T-helper 2 cell treated with Interferon-gamma antibody and Interleukin-4, amounts not matched to agents 5 μg/mL and 100 μg/mL, for 36 hours (primary cell): ENCODE measurements at regions not wholly inside any gene's neighbourhood (a gene's known extent, or its start where the extent isn't known, plus 50 kb on each side); places are given as distances from the start of the nearest gene placed in this dataset.

ENCODE experiments used
- DNase-seq: peaks from one replicate; pipeline ENCODE4 v3.0.0; 2021; ENCODE audit warnings: low spot score
- H3K27ac Mint-ChIP-seq: one replicate; pipeline ENCODE4 v1.8.0; 2021; ENCODE audit warnings: mild to moderate bottlenecking, mixed read lengths
- H3K27me3 Mint-ChIP-seq: one replicate; pipeline ENCODE4 v1.8.0; 2021; ENCODE audit warnings: low read depth, mixed read lengths
- H3K36me3 Mint-ChIP-seq: one replicate; pipeline ENCODE4 v1.8.0; 2021; ENCODE audit warnings: low read depth, mixed read lengths
- H3K4me1 Mint-ChIP-seq: one replicate; pipeline ENCODE4 v1.8.0; 2021; ENCODE audit warnings: low read depth, mixed read lengths
- H3K4me3 Mint-ChIP-seq: one replicate; pipeline ENCODE4 v1.8.0; 2022; ENCODE audit warnings: mild to moderate bottlenecking, moderate library complexity, mixed read lengths
- H3K9me3 Mint-ChIP-seq: one replicate; pipeline ENCODE4 v1.8.0; 2021; ENCODE audit warnings: mixed read lengths

- DNase-seq, result no peak
- Mint-ChIP-seq H3K36me3 (no peaks in the 10 kb centered on the region), H3K27ac (no peak overlapping the region), H3K27me3 (no peaks in the 10 kb centered on the region), H3K9me3 (no peaks in the 10 kb centered on the region), H3K4me3 (no peak overlapping the region), H3K4me1 (no peaks in the 10 kb centered on the region)
Observed at GRCh38 chr4:175273995-175274753, 356.0 kb downstream of the ADAM29 start.

GRCh38 chr4:175277816-175278215 lies 359.7 kb downstream of the ADAM29 start:
- no peak overlapping the region for H3K4me3 Mint-ChIP-seq
- no peak overlapping the region for H3K27ac Mint-ChIP-seq
- H3K9me3 Mint-ChIP-seq, result no peaks in the 10 kb centered on the region
- H3K27me3 Mint-ChIP-seq, result no peaks in the 10 kb centered on the region
- H3K36me3 Mint-ChIP-seq, result no peaks in the 10 kb centered on the region
- no peak for DNase-seq
- H3K4me1 Mint-ChIP-seq, result no peaks in the 10 kb centered on the region

GRCh38 chr4:175280153-175280552 lies 362.0 kb downstream of the ADAM29 start:
- no peak for DNase-seq
- H3K4me1 Mint-ChIP-seq, result no peaks in the 10 kb centered on the region
- no peaks in the 10 kb centered on the region for H3K36me3 Mint-ChIP-seq
- no peak overlapping the region for H3K4me3 Mint-ChIP-seq
- H3K27me3 Mint-ChIP-seq, result no peaks in the 10 kb centered on the region
- H3K27ac Mint-ChIP-seq, result no peak overlapping the region
- H3K9me3 Mint-ChIP-seq, result peaks cover under 1% of the 10 kb centered on the region

GRCh38 chr4:175281894-175282293 lies 363.7 kb downstream of the ADAM29 start:
- Mint-ChIP-seq H3K27me3 (no peaks in the 10 kb centered on the region), H3K36me3 (no peaks in the 10 kb centered on the region), H3K4me1 (no peaks in the 10 kb centered on the region), H3K27ac (no peak overlapping the region), H3K9me3 (peaks cover 9% of the 10 kb centered on the region), H3K4me3 (no peak overlapping the region)
- no peak for DNase-seq

- no peaks in the 10 kb centered on the region for H3K4me1 Mint-ChIP-seq
- H3K27me3 Mint-ChIP-seq, result no peaks in the 10 kb centered on the region
- no peaks in the 10 kb centered on the region for H3K36me3 Mint-ChIP-seq
- DNase-seq, result no peak
- no peak overlapping the region for H3K27ac Mint-ChIP-seq
- peaks cover 9% of the 10 kb centered on the region for H3K9me3 Mint-ChIP-seq
- H3K4me3 Mint-ChIP-seq, result no peak overlapping the region
Observed at GRCh38 chr4:175282407-175282806, 364.2 kb downstream of the ADAM29 start.

- Mint-ChIP-seq H3K27ac (no peak overlapping the region), H3K27me3 (no peaks in the 10 kb centered on the region), H3K4me1 (no peaks in the 10 kb centered on the region), H3K36me3 (no peaks in the 10 kb centered on the region), H3K9me3 (peaks cover 10% of the 10 kb centered on the region), H3K4me3 (no peak overlapping the region)
- no peak for DNase-seq
Observed at GRCh38 chr4:175290401-175290800, 372.2 kb downstream of the ADAM29 start.

GRCh38 chr4:175297965-175298565 lies 379.9 kb downstream of the ADAM29 start:
- H3K27me3 Mint-ChIP-seq, result no peaks in the 10 kb centered on the region
- H3K9me3 Mint-ChIP-seq, result no peaks in the 10 kb centered on the region
- no peaks in the 10 kb centered on the region for H3K4me1 Mint-ChIP-seq
- no peaks in the 10 kb centered on the region for H3K36me3 Mint-ChIP-seq
- H3K4me3 Mint-ChIP-seq, result no peak overlapping the region
- H3K27ac Mint-ChIP-seq, result no peak overlapping the region
- no peak for DNase-seq

GRCh38 chr4:175306436-175306835 lies 388.3 kb downstream of the ADAM29 start:
- H3K27ac Mint-ChIP-seq, result no peak overlapping the region
- no peaks in the 10 kb centered on the region for H3K9me3 Mint-ChIP-seq
- no peak for DNase-seq
- H3K4me3 Mint-ChIP-seq, result no peak overlapping the region
- H3K4me1 Mint-ChIP-seq, result no peaks in the 10 kb centered on the region
- no peaks in the 10 kb centered on the region for H3K36me3 Mint-ChIP-seq
- no peaks in the 10 kb centered on the region for H3K27me3 Mint-ChIP-seq

GRCh38 chr4:175307326-175307725 lies 389.2 kb downstream of the ADAM29 start:
- H3K4me1 Mint-ChIP-seq, result no peaks in the 10 kb centered on the region
- no peaks in the 10 kb centered on the region for H3K27me3 Mint-ChIP-seq
- H3K9me3 Mint-ChIP-seq, result no peaks in the 10 kb centered on the region
- no peak overlapping the region for H3K4me3 Mint-ChIP-seq
- no peak for DNase-seq
- no peaks in the 10 kb centered on the region for H3K36me3 Mint-ChIP-seq
- no peak overlapping the region for H3K27ac Mint-ChIP-seq

- Mint-ChIP-seq H3K27me3 (no peaks in the 10 kb centered on the region), H3K36me3 (no peaks in the 10 kb centered on the region), H3K9me3 (no peaks in the 10 kb centered on the region), H3K4me3 (no peak overlapping the region), H3K4me1 (no peaks in the 10 kb centered on the region), H3K27ac (no peak overlapping the region)
- DNase-seq, result no peak
Observed at GRCh38 chr4:175308236-175308635, 390.1 kb downstream of the ADAM29 start.

GRCh38 chr4:175309041-175309440 lies 390.9 kb downstream of the ADAM29 start:
- Mint-ChIP-seq H3K9me3 (no peaks in the 10 kb centered on the region), H3K4me3 (no peak overlapping the region), H3K4me1 (no peaks in the 10 kb centered on the region), H3K36me3 (no peaks in the 10 kb centered on the region), H3K27me3 (no peaks in the 10 kb centered on the region), H3K27ac (no peak overlapping the region)
- DNase-seq, result no peak

GRCh38 chr4:175325230-175325629 lies 407.1 kb downstream of the ADAM29 start:
- Mint-ChIP-seq H3K4me3 (no peak overlapping the region), H3K27ac (no peak overlapping the region), H3K27me3 (no peaks in the 10 kb centered on the region), H3K4me1 (no peaks in the 10 kb centered on the region), H3K36me3 (no peaks in the 10 kb centered on the region), H3K9me3 (peaks cover 3% of the 10 kb centered on the region)
- no peak for DNase-seq

GRCh38 chr4:175326796-175327195 lies 408.6 kb downstream of the ADAM29 start:
- H3K27ac Mint-ChIP-seq, result no peak overlapping the region
- H3K27me3 Mint-ChIP-seq, result no peaks in the 10 kb centered on the region
- H3K4me1 Mint-ChIP-seq, result no peaks in the 10 kb centered on the region
- no peaks in the 10 kb centered on the region for H3K36me3 Mint-ChIP-seq
- no peak for DNase-seq
- peaks cover 3% of the 10 kb centered on the region for H3K9me3 Mint-ChIP-seq
- H3K4me3 Mint-ChIP-seq, result no peak overlapping the region

GRCh38 chr4:175330236-175330635 lies 412.1 kb downstream of the ADAM29 start:
- H3K4me1 Mint-ChIP-seq, result no peaks in the 10 kb centered on the region
- DNase-seq, result no peak
- H3K27ac Mint-ChIP-seq, result no peak overlapping the region
- no peaks in the 10 kb centered on the region for H3K27me3 Mint-ChIP-seq
- H3K9me3 Mint-ChIP-seq, result no peaks in the 10 kb centered on the region
- no peaks in the 10 kb centered on the region for H3K36me3 Mint-ChIP-seq
- no peak overlapping the region for H3K4me3 Mint-ChIP-seq

GRCh38 chr4:175330652-175331051 lies 412.5 kb downstream of the ADAM29 start:
- Mint-ChIP-seq H3K4me1 (no peaks in the 10 kb centered on the region), H3K27me3 (no peaks in the 10 kb centered on the region), H3K4me3 (no peak overlapping the region), H3K27ac (no peak overlapping the region), H3K9me3 (no peaks in the 10 kb centered on the region), H3K36me3 (no peaks in the 10 kb centered on the region)
- no peak for DNase-seq
